Body of pancreas (tissue), 4 donors: ENCODE measurements at regions not wholly inside any gene's neighbourhood (a gene's known extent, or its start where the extent isn't known, plus 50 kb on each side); places are given as distances from the start of the nearest gene placed in this dataset.
"Not testable (repeated sequence)": the region's sequence is repeated elsewhere in the genome, so short reads cannot be mapped to it uniquely, and the experiment has no call there.

ENCODE experiments used
- ATAC-seq: fragments of 150-250 bp; one replicate; pipeline ENCODE4 v1.9.1; 2016
- DNase-seq, 4 donors: peaks; one replicate each; pipeline ENCODE4 v3.0.0-alpha.2; 2019
- H3K27ac ChIP-seq, 4 donors: fragments of 200-600 bp; sonication (generic); 1 replicate in 3 of 4; 2 replicates in 1 of 4; pipeline versions ENCODE4 v1.5.1 to v1.6.1; 2016 to 2019; ENCODE audit warnings: mild to moderate bottlenecking in 1 of 4, mixed read lengths in 1 of 4, moderate library complexity in 1 of 4
- H3K27me3 ChIP-seq, 2 donors: fragments of 200-600 bp; sonication (generic); one replicate each; pipeline ENCODE4 v1.6.0; 2016; ENCODE audit warnings: mild to moderate bottlenecking in 1 of 2
- H3K36me3 ChIP-seq, 2 donors: fragments of 200-600 bp; sonication (generic); replicated peaks in 1 of 2; 2 replicates each; pipeline ENCODE4 v1.5.1; 2016; ENCODE audit warnings: low read depth in 2 of 2; ENCODE audit not compliant: insufficient read depth in 1 of 2
- H3K4me1 ChIP-seq: fragments of 200-600 bp; sonication (generic); one replicate; pipeline ENCODE4 v1.6.0; 2016
- H3K4me3 ChIP-seq, 2 donors: fragments of 200-600 bp; sonication (generic); 1 replicate in 1 of 2; 2 replicates in 1 of 2; pipeline ENCODE4 v1.5.1; 2016 to 2019
- H3K9me3 ChIP-seq, 3 donors: fragments of 200-600 bp; sonication (generic); 1 replicate in 2 of 3; 2 replicates in 1 of 3; pipeline ENCODE4 v1.5.1; 2016
- POLR2A ChIP-seq, 3 donors: fragments of 450-650 bp; IDR thresholded peaks; one replicate each; pipeline ENCODE4 v1.6.1; 2016; ENCODE audit warnings: antibody characterized with exemption in 3 of 3, mild to moderate bottlenecking in 2 of 3
- WGBS, 2 donors: methylation state at CpG; one replicate each; pipeline ENCODE4 v1.1.5; 2017; 5-methylcytosine and 5-hydroxymethylcytosine counted together
- intact Hi-C: fragments of 100-400 bp; cut with DNase I; formaldehyde crosslinking; loops from one replicate; pipeline ENCODE4 v1.15.1; 2023
- TF ChIP-seq, protein P1 (sequence below), 7 experiments: fragments of 450-650 bp in 4 of 7; fragments of 200-600 bp in 3 of 7; sonication (generic) in 3 of 7; IDR thresholded peaks; one replicate each; pipeline ENCODE4 v1.5.1; 2016 to 2019; ENCODE audit warnings: antibody characterized with exemption in 7 of 7

DNA sequence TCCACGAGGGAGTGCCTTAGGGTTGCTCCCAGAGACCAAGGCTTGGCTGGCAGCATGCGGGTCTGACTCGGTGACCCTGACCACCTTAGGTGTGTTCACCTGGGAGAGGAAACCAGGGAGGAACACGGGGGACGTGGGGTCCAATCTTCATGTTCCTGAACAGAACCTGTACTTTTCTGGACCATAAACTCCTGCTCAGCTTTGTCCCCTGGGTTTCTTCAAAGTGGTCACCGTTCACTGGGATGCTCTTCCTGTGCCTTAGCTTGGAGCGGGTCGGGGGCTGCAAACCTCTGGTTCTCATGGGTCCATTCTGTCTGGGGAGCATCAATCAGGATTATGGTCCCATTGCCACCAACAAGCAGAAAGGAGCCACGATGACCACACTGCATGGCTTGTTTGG, 333.5 kb downstream of the QKI start:
- no peak for ATAC-seq
- no peak overlapping the region for H3K27ac ChIP-seq
- no peak overlapping the region for H3K4me3 ChIP-seq
- intact Hi-C loops = no loop called here
- TF ChIP-seq POLR2A (IDR thresholded peaks at IDR 0.05) = no peak
- TF ChIP-seq, protein P1, sequence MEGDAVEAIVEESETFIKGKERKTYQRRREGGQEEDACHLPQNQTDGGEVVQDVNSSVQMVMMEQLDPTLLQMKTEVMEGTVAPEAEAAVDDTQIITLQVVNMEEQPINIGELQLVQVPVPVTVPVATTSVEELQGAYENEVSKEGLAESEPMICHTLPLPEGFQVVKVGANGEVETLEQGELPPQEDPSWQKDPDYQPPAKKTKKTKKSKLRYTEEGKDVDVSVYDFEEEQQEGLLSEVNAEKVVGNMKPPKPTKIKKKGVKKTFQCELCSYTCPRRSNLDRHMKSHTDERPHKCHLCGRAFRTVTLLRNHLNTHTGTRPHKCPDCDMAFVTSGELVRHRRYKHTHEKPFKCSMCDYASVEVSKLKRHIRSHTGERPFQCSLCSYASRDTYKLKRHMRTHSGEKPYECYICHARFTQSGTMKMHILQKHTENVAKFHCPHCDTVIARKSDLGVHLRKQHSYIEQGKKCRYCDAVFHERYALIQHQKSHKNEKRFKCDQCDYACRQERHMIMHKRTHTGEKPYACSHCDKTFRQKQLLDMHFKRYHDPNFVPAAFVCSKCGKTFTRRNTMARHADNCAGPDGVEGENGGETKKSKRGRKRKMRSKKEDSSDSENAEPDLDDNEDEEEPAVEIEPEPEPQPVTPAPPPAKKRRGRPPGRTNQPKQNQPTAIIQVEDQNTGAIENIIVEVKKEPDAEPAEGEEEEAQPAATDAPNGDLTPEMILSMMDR (IDR thresholded peaks at IDR 0.05) = no peak
- H3K27me3 ChIP-seq = no peaks in the 10 kb centered on the region
- no peak for DNase-seq
- H3K36me3 ChIP-seq = no peaks in the 10 kb centered on the region
- no peaks in the 10 kb centered on the region for H3K9me3 ChIP-seq
- WGBS, 2 donors = 73 to 74% methylated on average over 9 of the region's 9 CpGs
- H3K4me1 ChIP-seq = no peaks in the 10 kb centered on the region

DNA sequence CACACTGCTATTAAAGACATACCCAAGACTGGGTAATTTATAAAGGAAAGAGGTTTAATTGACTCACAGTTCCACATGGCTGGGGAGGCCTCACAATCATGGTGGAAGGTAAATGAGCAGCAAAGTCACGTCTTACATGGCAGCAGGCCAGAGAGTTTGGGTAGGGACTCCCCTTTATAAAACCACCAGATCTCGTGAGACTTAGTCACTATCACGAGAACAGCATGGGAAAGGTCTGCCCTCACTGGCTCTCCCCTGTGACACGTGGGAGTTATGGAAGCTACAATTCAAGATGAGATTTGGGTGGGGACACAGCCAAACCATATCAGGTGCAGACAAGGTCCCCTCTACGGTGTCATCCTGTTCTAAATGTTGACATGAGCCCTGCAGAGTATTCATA, 332.5 kb downstream of the QKI start:
- H3K4me3 ChIP-seq, H3K27ac ChIP-seq, H3K27me3 ChIP-seq, H3K4me1 ChIP-seq, H3K9me3 ChIP-seq, DNase-seq, ATAC-seq, intact Hi-C loops, H3K36me3 ChIP-seq: not testable (repeated sequence)
- 59 to 61% methylated on average over 5 of the region's 5 CpGs for WGBS, 2 donors

DNA sequence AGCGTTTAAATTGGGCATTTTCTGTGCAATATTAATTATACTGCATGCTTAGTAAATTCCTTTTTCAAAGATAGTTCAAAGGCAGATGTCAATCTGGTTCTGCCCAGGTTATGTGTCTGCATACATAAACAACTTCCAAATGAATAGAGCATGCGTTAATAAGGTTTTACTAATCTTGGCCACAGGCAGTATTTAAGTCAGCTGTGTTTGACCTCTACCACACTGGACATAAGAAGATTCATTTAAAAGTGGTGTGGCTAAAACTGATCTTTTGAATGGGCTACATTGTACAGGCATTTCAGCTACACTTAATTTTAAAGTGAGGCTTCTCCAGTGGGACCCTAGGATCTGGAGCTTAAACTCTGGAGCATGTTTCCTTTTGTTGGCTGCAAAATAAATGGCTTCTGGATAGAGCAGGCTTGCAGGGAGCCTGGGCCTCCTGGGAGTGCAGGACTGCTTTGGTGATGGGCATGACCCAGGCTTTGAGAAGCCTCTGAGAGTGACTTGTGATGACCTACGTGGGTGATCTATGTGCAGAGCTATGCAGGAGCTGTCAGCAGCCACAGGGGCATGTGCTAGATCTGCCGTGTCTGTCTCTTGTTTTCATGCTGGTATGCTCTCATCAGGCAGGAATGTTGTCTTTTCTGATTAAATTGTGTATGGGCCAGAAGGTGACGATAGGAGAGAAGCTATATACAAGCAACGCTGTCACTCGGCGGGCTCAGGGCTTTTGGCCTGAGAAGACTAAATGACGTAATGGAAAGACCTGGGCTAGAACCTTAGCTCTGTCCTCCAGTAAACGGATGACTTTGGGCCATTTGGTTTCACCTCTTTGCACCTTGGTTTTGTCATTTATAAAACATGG, 331.2 kb downstream of the QKI start:
- H3K27ac ChIP-seq = no peak overlapping the region
- no peaks in the 10 kb centered on the region for H3K9me3 ChIP-seq
- no peaks in the 10 kb centered on the region for H3K36me3 ChIP-seq
- no peaks in the 10 kb centered on the region for H3K27me3 ChIP-seq
- intact Hi-C loops = no loop called here
- no peak for TF ChIP-seq POLR2A (IDR thresholded peaks at IDR 0.05)
- TF ChIP-seq, protein P1 (IDR thresholded peaks at IDR 0.05) = no peak
- WGBS, 2 donors = 27 to 31% methylated on average over 10 of the region's 10 CpGs
- no peaks in the 10 kb centered on the region for H3K4me1 ChIP-seq
- no peak overlapping the region for H3K4me3 ChIP-seq
- DNase-seq (peak; percentile 16 to 42 (median 23)), ATAC-seq (peak; percentile 90)

DNA sequence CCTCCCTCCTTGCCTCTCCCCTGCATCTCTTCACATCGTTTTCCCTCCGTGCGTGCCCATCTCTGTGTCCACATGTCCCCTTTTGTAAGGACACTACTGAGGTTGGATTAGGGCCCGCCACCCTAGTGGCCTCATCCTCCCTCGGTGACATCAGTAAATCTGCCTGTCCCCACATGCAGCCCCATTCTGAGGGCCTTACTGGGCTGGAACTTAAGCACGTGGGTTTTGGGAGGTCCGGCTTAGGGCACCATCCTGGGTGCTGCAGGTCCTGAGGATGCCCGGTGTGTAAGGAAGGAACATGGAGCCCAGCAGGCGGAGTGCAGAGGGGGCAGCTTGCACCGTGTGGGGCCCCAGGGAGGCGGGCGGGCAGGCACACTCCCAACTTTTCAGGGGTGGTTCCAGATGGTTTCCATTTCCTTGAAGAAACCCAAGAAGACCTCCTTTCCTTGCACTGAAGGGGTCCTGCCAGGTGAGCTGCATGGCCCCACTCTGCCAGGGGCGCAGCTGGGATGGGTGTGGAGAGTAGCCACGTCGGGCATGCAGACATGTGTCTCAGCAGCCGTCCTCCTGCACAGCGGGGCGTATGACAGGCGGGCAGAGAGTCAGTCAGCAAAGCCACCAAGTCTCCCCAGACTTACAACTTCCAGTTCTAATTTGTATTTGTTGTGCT, 329.9 kb downstream of the QKI start:
- Histone ChIP-seq H3K4me3 (no peak overlapping the region), H3K27me3 (no peaks in the 10 kb centered on the region), H3K9me3 (no peaks in the 10 kb centered on the region), H3K4me1 (no peaks in the 10 kb centered on the region), H3K27ac (no peak overlapping the region), H3K36me3 (no peaks in the 10 kb centered on the region)
- no peak for TF ChIP-seq POLR2A (IDR thresholded peaks at IDR 0.05)
- TF ChIP-seq, protein P1 (IDR thresholded peaks at IDR 0.05) = no peak
- no peak for ATAC-seq
- intact Hi-C loops = no loop called here
- DNase-seq = no peak
- 88 to 89% methylated on average over 10 to 18 of the region's 19 CpGs for WGBS, 2 donors

DNA sequence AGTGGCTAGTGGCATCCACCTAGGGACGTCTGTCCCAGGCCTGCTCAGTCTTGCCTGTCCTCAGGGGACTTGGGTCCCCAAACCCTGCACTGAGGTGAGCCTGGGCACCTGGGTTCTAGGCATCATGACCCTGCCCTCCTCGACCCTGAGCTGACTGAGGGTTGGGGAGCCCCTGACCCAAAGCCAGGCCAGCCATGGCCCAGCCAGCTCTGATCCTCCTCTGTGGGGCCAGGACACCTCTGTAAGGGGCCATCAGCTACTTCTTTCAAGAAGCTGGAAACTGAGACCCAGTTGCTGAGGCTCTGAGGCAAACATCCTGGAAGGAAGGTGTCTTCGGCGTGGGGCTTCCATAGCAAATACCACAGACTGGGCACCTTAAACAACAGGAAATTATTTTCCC, 329.3 kb downstream of the QKI start:
- Histone ChIP-seq H3K9me3 (no peaks in the 10 kb centered on the region), H3K4me1 (no peaks in the 10 kb centered on the region), H3K27ac (no peak overlapping the region), H3K36me3 (no peaks in the 10 kb centered on the region), H3K4me3 (no peak overlapping the region), H3K27me3 (no peaks in the 10 kb centered on the region)
- intact Hi-C loops = no loop called here
- TF ChIP-seq, protein P1 (IDR thresholded peaks at IDR 0.05) = no peak
- TF ChIP-seq POLR2A (IDR thresholded peaks at IDR 0.05) = no peak
- 67 to 71% methylated on average over 3 to 4 of the region's 4 CpGs for WGBS, 2 donors
- ATAC-seq (no peak), DNase-seq (no peak)
